ENCODE measurements at regions not wholly inside any gene's neighbourhood (a gene's known extent, or its start where the extent isn't known, plus 50 kb on each side); places are given as distances from the start of the nearest gene placed in this dataset.

DNA sequence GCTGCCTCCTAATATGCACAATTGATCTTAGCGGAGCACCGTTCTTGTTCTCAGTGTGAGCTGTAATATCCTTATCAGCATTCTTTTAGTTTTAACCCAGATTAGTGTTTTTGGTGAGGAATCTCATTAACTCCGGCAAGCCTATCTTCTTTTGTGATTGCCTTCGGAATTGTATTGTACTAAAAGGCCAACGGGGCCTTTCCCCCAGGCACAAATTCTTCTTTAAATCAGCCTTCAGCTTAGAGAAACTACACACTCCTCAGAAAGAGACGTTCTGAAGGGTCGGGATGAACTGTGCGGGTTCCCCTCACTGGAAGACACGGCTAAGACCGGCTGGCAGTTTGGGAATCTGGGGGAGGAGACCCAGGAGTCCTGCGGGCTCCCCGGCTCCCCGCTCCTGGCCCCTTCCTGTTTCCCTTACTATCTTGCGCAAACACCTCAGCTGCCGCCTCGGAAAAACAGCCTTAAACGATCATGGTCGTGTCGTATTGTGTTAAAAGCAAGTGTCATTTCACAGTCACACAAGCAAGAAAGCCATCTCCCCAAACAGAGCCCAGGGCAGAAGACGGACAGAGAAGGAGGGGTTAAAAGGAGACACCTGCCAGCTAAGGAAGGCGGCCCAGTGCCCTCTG is 353.1 kb upstream of the IRX2 start:
- DNase-seq (ENCODE audit: low read depth in 1 of 2, low spot score in 2 of 2) (no peak), FAIRE-seq (no peak)
- TF ChIP-seq SP1 (IDR thresholded peaks at IDR 0.05; ENCODE audit: low read depth, low read length) = no peak
- TF ChIP-seq SRF (IDR thresholded peaks at IDR 0.05; ENCODE audit: low read depth, low read length) = no peak
- TF ChIP-seq EGR1 (IDR thresholded peaks at IDR 0.05; ENCODE audit: borderline replicate concordance, low read depth, low read length) = peak; percentile 71; the same call in 1 of the 2 replicates
- TF ChIP-seq BRCA1 (IDR thresholded peaks at IDR 0.05; ENCODE audit: low read depth, low read length) = no peak
- TF ChIP-seq KDM4A (IDR thresholded peaks at IDR 0.05; ENCODE audit: low read depth, low read length, severe bottlenecking) = no peak
- TF ChIP-seq, protein P1, sequence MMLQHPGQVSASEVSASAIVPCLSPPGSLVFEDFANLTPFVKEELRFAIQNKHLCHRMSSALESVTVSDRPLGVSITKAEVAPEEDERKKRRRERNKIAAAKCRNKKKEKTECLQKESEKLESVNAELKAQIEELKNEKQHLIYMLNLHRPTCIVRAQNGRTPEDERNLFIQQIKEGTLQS (IDR thresholded peaks at IDR 0.05; ENCODE audit: insufficient read depth, low read depth, low read length) = no peak
- peak overlapping the region; percentile 76 for H3K18ac ChIP-seq (ENCODE audit: extremely low read depth, low read length)
- peak overlapping the region; percentile 63; the same call in 1 of the 2 replicates for H2BK5ac ChIP-seq (ENCODE audit: low read depth, low read length)
- peak overlapping the region; percentile 40; the same call in 1 of the 2 replicates for H2BK12ac ChIP-seq (ENCODE audit: low read depth, low read length)
- peaks cover 0 to 7% (median under 1%) of the 10 kb centered on the region in 4 experiments; a peak in 5 of 7 replicates for H3K27me3 ChIP-seq (replicated peaks in 1 of 4; ENCODE audit: control insufficient read depth in 3 of 4, extremely low read depth in 1 of 4, insufficient read depth in 3 of 4, low read length in 3 of 4)
- H3K23ac ChIP-seq (ENCODE audit: insufficient read length) = no peak overlapping the region
- H3K4me1 ChIP-seq (replicated peaks in 1 of 4; ENCODE audit: control insufficient read depth in 3 of 4, insufficient read depth in 4 of 4, low read length in 3 of 4) = peaks cover 29 to 72% (median 51%) of the 10 kb centered on the region in 4 experiments
- 20% methylated on average over 20 of the region's 21 CpGs; no CpG with 5 or more reads in 1 of the 2 experiments for WGBS, 2 experiments (ENCODE audit: extremely low coverage in 1 of 2, insufficient coverage in 1 of 2, insufficient read length in 1 of 2, insufficient replicate concordance in 2 of 2, low coverage in 1 of 2, low lambda C conversion rate in 2 of 2, missing lambda C conversion rate in 1 of 2)
- no peak overlapping the region for H2AK5ac ChIP-seq (ENCODE audit: low read depth, low read length)
- H4K91ac ChIP-seq (replicated peaks; ENCODE audit: insufficient read length, low read length) = peak overlapping the region; percentile 51
- H3K4ac ChIP-seq (replicated peaks; ENCODE audit: insufficient read length, low read depth, low read length) = no peak overlapping the region
- peak overlapping the region; percentile 77 for H4K5ac ChIP-seq (ENCODE audit: insufficient read length, low read depth, low read length)
- no peaks in the 10 kb centered on the region for H3K9me3 ChIP-seq (ENCODE audit: insufficient read depth in 2 of 2, low read depth in 1 of 2, low read length in 1 of 2)
- no peaks in the 10 kb centered on the region for H3K79me2 ChIP-seq (ENCODE audit: control insufficient read depth in 1 of 2, insufficient read depth in 2 of 2, low read length in 2 of 2)
- H2BK120ac ChIP-seq (replicated peaks; ENCODE audit: low read depth, low read length) = peak overlapping the region; percentile 60
- no peak overlapping the region for H2BK15ac ChIP-seq (ENCODE audit: low read length)
- peak overlapping the region in 2 of 4 experiments; percentile 3 to 19; a peak in 3 of 8 replicates for H3K4me3 ChIP-seq (ENCODE audit: extremely low read depth in 1 of 4, insufficient read depth in 2 of 4, low read depth in 3 of 4, low read length in 4 of 4)
- H3K56ac ChIP-seq (replicated peaks; ENCODE audit: insufficient read length, low read depth, low read length) = no peak overlapping the region
- POLR2A ChIA-PET (ENCODE audit: partially characterized antibody) = interaction anchor here (2.2 kb wide), 1 partner anchor 15 kb away, joined by 6 read pairs; no protein-coding TSS in a partner anchor
- CTCF ChIA-PET (ENCODE audit: partially characterized antibody) = interaction anchor here (1.0 to 1.3 kb wide), 2 partner anchors 25 to 95 kb away, joined by 3 to 4 read pairs; no protein-coding TSS in a partner anchor
- peak overlapping the region; percentile 74 for H2BK20ac ChIP-seq (ENCODE audit: low read length)
- peak overlapping the region; percentile 12 to 42; a peak in 3 of 4 replicates for H3K4me2 ChIP-seq (ENCODE audit: insufficient read depth in 1 of 2, low read depth in 2 of 2, low read length in 2 of 2)
- no peak overlapping the region for H3K9ac ChIP-seq (replicated peaks in 1 of 4; ENCODE audit: extremely low read depth in 1 of 4, low read depth in 3 of 4, low read length in 3 of 4)
- H3K14ac ChIP-seq (ENCODE audit: insufficient read length) = no peak overlapping the region
- no peaks in the 10 kb centered on the region for H3K79me1 ChIP-seq (ENCODE audit: low read depth, low read length)
- H3K36me3 ChIP-seq (ENCODE audit: control insufficient read depth in 2 of 4, insufficient read depth in 4 of 4, low read length in 3 of 4) = 0 out of 8 replicates have a peak, but pooled peaks cover 0 to 2% (median 0%) of the 10 kb centered on the region in 4 experiments
- no peak overlapping the region for H2AFZ ChIP-seq (ENCODE audit: low read length)
- H3K23me2 ChIP-seq (ENCODE audit: low read depth, low read length) = no peaks in the 10 kb centered on the region
- no peak overlapping the region for H4K8ac ChIP-seq (ENCODE audit: extremely low read depth, insufficient read depth, low read length)
- no peaks in the 10 kb centered on the region for H4K20me1 ChIP-seq (replicated peaks in 1 of 2; ENCODE audit: control insufficient read depth in 1 of 2, insufficient read depth in 2 of 2, low read length in 2 of 2)
- H3K27ac ChIP-seq (ENCODE audit: low read depth, low read length) = peak overlapping the region; percentile 25
